ENCODE measurements at regions not wholly inside any gene's neighbourhood (a gene's known extent, or its start where the extent isn't known, plus 50 kb on each side); places are given as distances from the start of the nearest gene placed in this dataset.
"Not testable (repeated sequence)": the region's sequence is repeated elsewhere in the genome, so short reads cannot be mapped to it uniquely, and the experiment has no call there.

GRCh38 chr1:55463814-55464475, 248.8 kb upstream of the USP24 start:
- Histone ChIP-seq H3K4me1 (ENCODE audit: insufficient read depth, low read length) (no peaks in the 10 kb centered on the region), H3K9me3 (ENCODE audit: low read length) (no peaks in the 10 kb centered on the region), H2AFZ (ENCODE audit: low read depth, low read length) (no peak overlapping the region), H3K4me3 (ENCODE audit: low read length) (no peak overlapping the region), H3K27me3 (ENCODE audit: insufficient read depth, low read length) (no peaks in the 10 kb centered on the region), H3K36me3 (ENCODE audit: insufficient read depth, low read length) (no peaks in the 10 kb centered on the region)

- Histone ChIP-seq H3K4me1 (ENCODE audit: insufficient read depth, low read length) (no peaks in the 10 kb centered on the region), H3K9me3 (ENCODE audit: low read length) (no peaks in the 10 kb centered on the region), H3K4me3 (ENCODE audit: low read length) (no peak overlapping the region), H3K27me3 (ENCODE audit: insufficient read depth, low read length) (no peaks in the 10 kb centered on the region), H2AFZ (ENCODE audit: low read depth, low read length) (no peak overlapping the region), H3K36me3 (ENCODE audit: insufficient read depth, low read length) (no peaks in the 10 kb centered on the region)
Measured at GRCh38 chr1:55457874-55458273, 242.7 kb upstream of the USP24 start.

- no peak overlapping the region for H3K4me3 ChIP-seq (ENCODE audit: low read length)
- no peaks in the 10 kb centered on the region for H3K27me3 ChIP-seq (ENCODE audit: insufficient read depth, low read length)
- no peaks in the 10 kb centered on the region for H3K36me3 ChIP-seq (ENCODE audit: insufficient read depth, low read length)
Measured at GRCh38 chr1:55456971-55457370, 241.8 kb upstream of the USP24 start.

GRCh38 chr1:55448261-55448660, 233.1 kb upstream of the USP24 start:
- no peaks in the 10 kb centered on the region for H3K27me3 ChIP-seq (ENCODE audit: insufficient read depth, low read length)
- no peaks in the 10 kb centered on the region for H3K36me3 ChIP-seq (ENCODE audit: insufficient read depth, low read length)
- no peaks in the 10 kb centered on the region for H3K9me3 ChIP-seq (ENCODE audit: low read length)
- H3K4me3 ChIP-seq (ENCODE audit: low read length), result no peak overlapping the region
- H3K4me1 ChIP-seq (ENCODE audit: insufficient read depth, low read length), result no peaks in the 10 kb centered on the region
- H2AFZ ChIP-seq (ENCODE audit: low read depth, low read length), result no peak overlapping the region

More at GRCh38 chr1:55456971-55457370, 241.8 kb upstream of the USP24 start:
- no peaks in the 10 kb centered on the region for H3K9me3 ChIP-seq (ENCODE audit: low read length)
- H2AFZ ChIP-seq (ENCODE audit: low read depth, low read length), result no peak overlapping the region
- no peaks in the 10 kb centered on the region for H3K4me1 ChIP-seq (ENCODE audit: insufficient read depth, low read length)

- Histone ChIP-seq H2AFZ (ENCODE audit: low read depth, low read length) (no peak overlapping the region), H3K9me3 (ENCODE audit: low read length) (no peaks in the 10 kb centered on the region), H3K4me3 (ENCODE audit: low read length) (no peak overlapping the region), H3K4me1 (ENCODE audit: insufficient read depth, low read length) (no peaks in the 10 kb centered on the region), H3K36me3 (ENCODE audit: insufficient read depth, low read length) (no peaks in the 10 kb centered on the region), H3K27me3 (ENCODE audit: insufficient read depth, low read length) (no peaks in the 10 kb centered on the region)
Measured at GRCh38 chr1:55447488-55447887, 232.3 kb upstream of the USP24 start.

GRCh38 chr1:55446351-55446750, 231.2 kb upstream of the USP24 start:
- no peaks in the 10 kb centered on the region for H3K4me1 ChIP-seq (ENCODE audit: insufficient read depth, low read length)
- H3K27me3 ChIP-seq (ENCODE audit: insufficient read depth, low read length), result no peaks in the 10 kb centered on the region
- no peaks in the 10 kb centered on the region for H3K9me3 ChIP-seq (ENCODE audit: low read length)
- H3K36me3 ChIP-seq (ENCODE audit: insufficient read depth, low read length), result no peaks in the 10 kb centered on the region
- H3K4me3 ChIP-seq (ENCODE audit: low read length), result no peak overlapping the region
- no peak overlapping the region for H2AFZ ChIP-seq (ENCODE audit: low read depth, low read length)

GRCh38 chr1:55445416-55445815, 230.3 kb upstream of the USP24 start:
- Histone ChIP-seq H3K4me1 (ENCODE audit: insufficient read depth, low read length) (no peaks in the 10 kb centered on the region), H2AFZ (ENCODE audit: low read depth, low read length) (no peak overlapping the region), H3K4me3 (ENCODE audit: low read length) (no peak overlapping the region), H3K36me3 (ENCODE audit: insufficient read depth, low read length) (no peaks in the 10 kb centered on the region), H3K27me3 (ENCODE audit: insufficient read depth, low read length) (no peaks in the 10 kb centered on the region), H3K9me3 (ENCODE audit: low read length) (no peaks in the 10 kb centered on the region)

GRCh38 chr1:55444667-55445066, 229.5 kb upstream of the USP24 start:
- H2AFZ ChIP-seq (ENCODE audit: low read depth, low read length), result no peak overlapping the region
- no peaks in the 10 kb centered on the region for H3K9me3 ChIP-seq (ENCODE audit: low read length)
- no peak overlapping the region for H3K4me3 ChIP-seq (ENCODE audit: low read length)
- H3K27me3 ChIP-seq (ENCODE audit: insufficient read depth, low read length), result no peaks in the 10 kb centered on the region
- no peaks in the 10 kb centered on the region for H3K4me1 ChIP-seq (ENCODE audit: insufficient read depth, low read length)
- H3K36me3 ChIP-seq (ENCODE audit: insufficient read depth, low read length), result no peaks in the 10 kb centered on the region

- no peak overlapping the region for H2AFZ ChIP-seq (ENCODE audit: low read depth, low read length)
- no peaks in the 10 kb centered on the region for H3K4me1 ChIP-seq (ENCODE audit: insufficient read depth, low read length)
- no peaks in the 10 kb centered on the region for H3K9me3 ChIP-seq (ENCODE audit: low read length)
- H3K4me3 ChIP-seq (ENCODE audit: low read length), result no peak overlapping the region
- no peaks in the 10 kb centered on the region for H3K36me3 ChIP-seq (ENCODE audit: insufficient read depth, low read length)
- H3K27me3 ChIP-seq (ENCODE audit: insufficient read depth, low read length), result no peaks in the 10 kb centered on the region
Measured at GRCh38 chr1:55443175-55443915, 228.2 kb upstream of the USP24 start.

- no peak overlapping the region for H2AFZ ChIP-seq (ENCODE audit: low read depth, low read length)
- no peaks in the 10 kb centered on the region for H3K27me3 ChIP-seq (ENCODE audit: insufficient read depth, low read length)
- H3K9me3 ChIP-seq (ENCODE audit: low read length), result no peaks in the 10 kb centered on the region
- H3K4me1 ChIP-seq (ENCODE audit: insufficient read depth, low read length), result no peaks in the 10 kb centered on the region
- H3K36me3 ChIP-seq (ENCODE audit: insufficient read depth, low read length), result no peaks in the 10 kb centered on the region
- no peak overlapping the region for H3K4me3 ChIP-seq (ENCODE audit: low read length)
Measured at GRCh38 chr1:55441489-55441888, 226.3 kb upstream of the USP24 start.

GRCh38 chr1:55437692-55438091, 222.5 kb upstream of the USP24 start:
- H3K36me3 ChIP-seq (ENCODE audit: insufficient read depth, low read length), result no peaks in the 10 kb centered on the region
- H3K4me3 ChIP-seq (ENCODE audit: low read length), result no peak overlapping the region
- H3K27me3 ChIP-seq (ENCODE audit: insufficient read depth, low read length), result no peaks in the 10 kb centered on the region
- H3K4me1 ChIP-seq (ENCODE audit: insufficient read depth, low read length), result no peaks in the 10 kb centered on the region
- H2AFZ ChIP-seq (ENCODE audit: low read depth, low read length), result no peak overlapping the region
- no peaks in the 10 kb centered on the region for H3K9me3 ChIP-seq (ENCODE audit: low read length)

GRCh38 chr1:55430720-55431119, 215.6 kb upstream of the USP24 start:
- not testable (repeated sequence) for H3K4me1 ChIP-seq (ENCODE audit: insufficient read depth, low read length); H3K27me3 ChIP-seq (ENCODE audit: insufficient read depth, low read length); H3K4me3 ChIP-seq (ENCODE audit: low read length); H3K9me3 ChIP-seq (ENCODE audit: low read length); H2AFZ ChIP-seq (ENCODE audit: low read depth, low read length); H3K36me3 ChIP-seq (ENCODE audit: insufficient read depth, low read length)

- not testable (repeated sequence) for H3K27me3 ChIP-seq (ENCODE audit: insufficient read depth, low read length); H3K4me1 ChIP-seq (ENCODE audit: insufficient read depth, low read length); H2AFZ ChIP-seq (ENCODE audit: low read depth, low read length); H3K9me3 ChIP-seq (ENCODE audit: low read length); H3K36me3 ChIP-seq (ENCODE audit: insufficient read depth, low read length); H3K4me3 ChIP-seq (ENCODE audit: low read length)
Measured at GRCh38 chr1:55430206-55430605, 215.0 kb upstream of the USP24 start.

Measured in neuron (in vitro differentiated cells).